Subcutaneous abdominal adipose tissue (tissue), 5 donors: ENCODE measurements at regions not wholly inside any gene's neighbourhood (a gene's known extent, or its start where the extent isn't known, plus 50 kb on each side); places are given as distances from the start of the nearest gene placed in this dataset.

Experiments used
- H3K27ac ChIP-seq: one replicate; pipeline ENCODE4 v1.7.0; 2013; ENCODE audit warnings: low read depth, mild to moderate bottlenecking, inconsistent platforms, low read length, moderate library complexity
- H3K27me3 ChIP-seq, 5 donors: one replicate each; pipeline ENCODE4 v1.7.0; 2013; ENCODE audit warnings: low read length in 5 of 5, inconsistent platforms in 1 of 5; ENCODE audit not compliant: control insufficient read depth in 5 of 5, insufficient read depth in 4 of 5
- H3K36me3 ChIP-seq, 5 donors: one replicate each; pipeline ENCODE4 v1.7.0; 2013; ENCODE audit warnings: low read length in 5 of 5; ENCODE audit not compliant: control insufficient read depth in 5 of 5, insufficient read depth in 5 of 5
- H3K4me1 ChIP-seq, 5 donors: one replicate each; pipeline ENCODE4 v1.7.0; 2013; ENCODE audit warnings: low read length in 5 of 5, mild to moderate bottlenecking in 3 of 5, moderate library complexity in 1 of 5; ENCODE audit not compliant: control insufficient read depth in 5 of 5, insufficient read depth in 5 of 5
- H3K4me3 ChIP-seq, 5 donors: one replicate each; pipeline ENCODE4 v1.7.0; 2013; ENCODE audit warnings: low read length in 5 of 5, low read depth in 1 of 5
- H3K9ac ChIP-seq, 5 donors: one replicate each; pipeline ENCODE4 v1.7.0; 2013; ENCODE audit warnings: low read length in 5 of 5, mild to moderate bottlenecking in 4 of 5, moderate library complexity in 3 of 5
- H3K9me3 ChIP-seq, 5 donors: one replicate each; pipeline ENCODE4 v1.7.0; 2013; ENCODE audit warnings: low read length in 5 of 5; ENCODE audit not compliant: control insufficient read depth in 5 of 5
- donor health status: healthy.
- donor health status: healthy.
- donor health status: healthy.
- donor health status: healthy.
- donor health status: healthy.

DNA sequence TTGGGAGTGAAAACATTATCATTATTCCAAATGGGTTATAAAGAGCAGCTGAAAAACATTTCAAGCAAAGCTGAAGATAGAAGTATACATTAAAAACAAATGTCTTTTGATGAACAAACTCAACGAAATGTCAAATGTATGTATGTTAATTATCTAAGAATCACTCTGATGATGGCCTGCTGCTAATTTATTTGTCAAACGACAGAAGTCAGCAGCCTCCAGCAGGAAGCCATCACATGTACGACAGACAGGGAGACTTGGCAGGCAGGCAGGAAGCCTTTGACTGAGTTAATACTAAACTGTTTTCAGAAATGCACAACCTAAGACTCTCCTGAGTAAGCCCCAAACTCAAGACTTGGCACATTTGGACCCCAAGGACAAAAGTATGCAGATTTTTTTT is 491.1 kb downstream of the ZNF385D start:
- Histone ChIP-seq H3K27ac (no peak overlapping the region), H3K27me3 (no peaks in the 10 kb centered on the region), H3K4me3 (no peak overlapping the region), H3K9ac (no peak overlapping the region), H3K4me1 (no peaks in the 10 kb centered on the region), H3K9me3 (peaks cover 0 to 5% (median 0%) of the 10 kb centered on the region in 5 donors), H3K36me3 (no peaks in the 10 kb centered on the region)

- Histone ChIP-seq H3K4me1 (no peaks in the 10 kb centered on the region), H3K27me3 (no peaks in the 10 kb centered on the region), H3K4me3 (no peak overlapping the region), H3K9me3 (peaks cover 0 to 5% (median 0%) of the 10 kb centered on the region in 5 donors), H3K27ac (no peak overlapping the region), H3K9ac (no peak overlapping the region), H3K36me3 (no peaks in the 10 kb centered on the region)
Observed at GRCh38 chr3:21256932-21257331, 494.1 kb downstream of the ZNF385D start.

DNA sequence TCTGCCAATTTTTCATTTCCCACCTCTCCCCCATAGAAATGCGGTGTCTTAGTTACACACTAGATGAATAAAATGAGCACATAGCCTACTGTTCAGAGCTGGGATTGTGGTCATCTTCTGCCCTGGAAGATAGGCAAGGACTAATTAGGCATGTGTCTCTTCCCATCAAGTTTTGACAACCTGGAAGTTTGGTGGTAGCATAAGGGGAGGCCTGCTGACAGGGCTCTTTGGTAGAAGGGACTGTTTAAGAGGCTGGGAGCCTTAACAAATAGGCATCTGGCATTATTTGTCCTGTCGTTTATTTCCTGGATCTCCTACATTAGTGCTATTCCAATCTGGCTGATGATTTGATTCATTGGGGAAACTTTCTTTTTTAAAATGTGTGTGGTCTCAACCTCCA is 512.3 kb downstream of the ZNF385D start:
- Histone ChIP-seq H3K4me3 (no peak overlapping the region), H3K4me1 (no peaks in the 10 kb centered on the region), H3K27ac (no peak overlapping the region), H3K36me3 (no peaks in the 10 kb centered on the region), H3K9me3 (no peaks in the 10 kb centered on the region), H3K27me3 (no peaks in the 10 kb centered on the region), H3K9ac (no peak overlapping the region)

DNA sequence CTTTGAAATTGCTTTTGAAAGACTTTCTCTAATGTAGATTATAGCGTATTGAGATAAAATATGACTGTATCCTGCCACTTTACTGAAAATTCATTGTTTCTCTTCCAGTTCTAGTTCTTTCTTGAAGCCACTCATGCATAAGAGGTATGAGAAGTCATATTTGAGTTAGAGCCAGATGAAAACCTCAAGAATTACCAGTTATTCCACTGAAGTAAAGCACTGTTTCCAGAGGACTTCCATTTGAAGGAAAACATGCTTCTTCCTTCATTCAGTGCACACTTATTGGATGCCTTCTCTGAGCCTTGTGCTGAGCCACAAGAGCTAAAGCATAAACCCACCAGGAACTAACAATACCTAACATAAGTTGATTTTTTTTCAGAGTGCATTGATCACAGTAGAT is 513.4 kb downstream of the ZNF385D start:
- H3K27ac ChIP-seq, result no peak overlapping the region
- no peaks in the 10 kb centered on the region for H3K9me3 ChIP-seq
- H3K9ac ChIP-seq, result no peak overlapping the region
- H3K4me3 ChIP-seq, result no peak overlapping the region
- H3K4me1 ChIP-seq, result no peaks in the 10 kb centered on the region
- no peaks in the 10 kb centered on the region for H3K27me3 ChIP-seq
- H3K36me3 ChIP-seq, result no peaks in the 10 kb centered on the region

- Histone ChIP-seq H3K4me3 (no peak overlapping the region), H3K36me3 (no peaks in the 10 kb centered on the region), H3K27ac (no peak overlapping the region), H3K4me1 (no peaks in the 10 kb centered on the region), H3K27me3 (no peaks in the 10 kb centered on the region), H3K9ac (no peak overlapping the region), H3K9me3 (no peaks in the 10 kb centered on the region)
Observed at GRCh38 chr3:21235491-21235890, 515.5 kb downstream of the ZNF385D start.

GRCh38 chr3:21234933-21235332 is 516.1 kb downstream of the ZNF385D start:
- H3K36me3 ChIP-seq, result no peaks in the 10 kb centered on the region

GRCh38 chr3:21229426-21230135 is 521.4 kb downstream of the ZNF385D start:
- Histone ChIP-seq H3K27ac (no peak overlapping the region), H3K9me3 (no peaks in the 10 kb centered on the region), H3K9ac (no peak overlapping the region), H3K4me3 (no peak overlapping the region), H3K27me3 (no peaks in the 10 kb centered on the region), H3K4me1 (no peaks in the 10 kb centered on the region), H3K36me3 (no peaks in the 10 kb centered on the region)

More at GRCh38 chr3:21234933-21235332, 516.1 kb downstream of the ZNF385D start:
- H3K4me3 ChIP-seq, result no peak overlapping the region
- H3K27me3 ChIP-seq, result no peaks in the 10 kb centered on the region
- no peaks in the 10 kb centered on the region for H3K4me1 ChIP-seq
- H3K9ac ChIP-seq, result no peak overlapping the region
- H3K9me3 ChIP-seq, result no peaks in the 10 kb centered on the region
- no peak overlapping the region for H3K27ac ChIP-seq

- Histone ChIP-seq H3K4me1 (no peaks in the 10 kb centered on the region), H3K27me3 (no peaks in the 10 kb centered on the region), H3K9ac (no peak overlapping the region), H3K4me3 (no peak overlapping the region), H3K36me3 (no peaks in the 10 kb centered on the region), H3K27ac (no peak overlapping the region), H3K9me3 (no peaks in the 10 kb centered on the region)
Observed at GRCh38 chr3:21226086-21226485, 524.9 kb downstream of the ZNF385D start.

DNA sequence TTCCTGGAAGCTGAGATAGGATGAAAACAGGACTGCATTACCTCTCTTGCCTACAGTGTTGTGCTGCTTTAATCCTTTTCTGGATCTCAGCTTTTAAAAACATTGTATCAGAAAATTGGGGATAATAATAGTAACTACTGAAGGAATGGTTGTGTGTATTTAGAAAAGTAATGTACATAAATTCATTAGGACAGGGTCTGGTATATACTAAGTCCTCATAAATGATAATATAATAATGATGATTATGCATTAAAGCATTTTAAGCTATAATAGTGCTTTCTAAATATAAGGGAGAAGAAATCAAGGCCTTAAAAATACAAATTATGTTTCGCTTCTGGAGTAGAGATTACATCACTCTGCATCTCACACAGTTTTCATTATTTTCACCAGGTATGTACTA is 530.1 kb downstream of the ZNF385D start:
- Histone ChIP-seq H3K27me3 (no peaks in the 10 kb centered on the region), H3K4me1 (no peaks in the 10 kb centered on the region), H3K9me3 (peaks cover 0 to 6% (median under 1%) of the 10 kb centered on the region in 5 donors), H3K36me3 (no peaks in the 10 kb centered on the region), H3K9ac (no peak overlapping the region), H3K4me3 (no peak overlapping the region), H3K27ac (no peak overlapping the region)

DNA sequence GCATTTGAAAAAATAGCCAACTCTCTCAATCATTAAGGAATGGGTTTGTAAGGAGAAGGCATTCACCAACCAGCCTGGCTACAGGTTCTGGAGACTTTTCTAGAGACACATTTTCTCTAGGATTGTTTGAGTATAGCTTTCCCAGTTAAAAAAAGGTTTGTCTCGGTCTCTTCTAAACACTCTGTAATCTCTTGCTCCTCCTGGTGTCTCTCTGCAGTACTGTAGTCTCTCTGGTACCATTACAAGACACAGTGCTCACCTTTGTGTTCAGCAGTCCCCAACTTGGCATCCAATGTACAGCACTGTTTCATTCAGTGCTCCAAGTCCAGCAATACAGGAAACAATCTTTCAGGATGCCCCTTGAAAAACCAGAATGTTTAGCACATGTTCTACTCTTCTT is 534.4 kb downstream of the ZNF385D start:
- Histone ChIP-seq H3K4me1 (no peaks in the 10 kb centered on the region), H3K36me3 (no peaks in the 10 kb centered on the region), H3K4me3 (no peak overlapping the region), H3K9me3 (peaks cover 0 to 10% (median 6%) of the 10 kb centered on the region in 5 donors), H3K27me3 (no peaks in the 10 kb centered on the region), H3K9ac (no peak overlapping the region), H3K27ac (no peak overlapping the region)
